H1 (cell line): ENCODE measurements at regions not wholly inside any gene's neighbourhood (a gene's known extent, or its start where the extent isn't known, plus 50 kb on each side); places are given as distances from the start of the nearest gene placed in this dataset.

Experiments used
- KDM5A ChIP-seq: fragments of 200-600 bp; IDR thresholded peaks from 2 replicates; pipeline ENCODE4 v1.7.1; 2012; ENCODE audit warnings: mild to moderate bottlenecking, low read length, inconsistent platforms, mixed read lengths
- TAF1 ChIP-seq: IDR thresholded peaks from 2 replicates; pipeline ENCODE4 v1.6.1; 2011; ENCODE audit warnings: mild to moderate bottlenecking, low read depth, low read length
- TF ChIP-seq, protein P1 (sequence below): IDR thresholded peaks from 2 replicates; pipeline ENCODE4 v1.6.1; 2011; ENCODE audit warnings: low read length, improper control_type of control experiment
- TF ChIP-seq, protein P2 (sequence below): IDR thresholded peaks from 2 replicates; pipeline ENCODE4 v1.6.1; 2011; ENCODE audit warnings: low read depth, mild to moderate bottlenecking, low read length; ENCODE audit not compliant: insufficient read depth

DNA sequence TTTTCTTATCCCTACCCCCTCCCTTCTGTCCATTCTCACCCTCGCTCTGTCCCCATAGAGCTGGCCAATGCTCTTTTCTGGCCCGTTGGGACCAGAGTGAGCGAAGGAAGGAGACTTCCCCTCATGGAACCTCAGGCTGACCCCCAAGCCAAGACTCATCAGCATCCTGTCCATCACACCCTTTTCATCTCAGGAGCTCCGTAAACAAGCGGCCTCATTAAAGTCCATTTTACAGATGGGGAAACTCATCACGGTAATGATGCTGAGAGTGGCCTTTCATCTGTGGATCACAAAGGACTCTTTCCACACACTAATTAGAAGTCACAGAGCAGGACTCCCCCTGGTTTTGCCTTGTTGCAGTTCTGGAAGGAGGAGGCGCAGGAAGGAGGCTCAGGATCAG lies 67.4 kb upstream of the SLC34A2 start:
- TF ChIP-seq, protein P1, sequence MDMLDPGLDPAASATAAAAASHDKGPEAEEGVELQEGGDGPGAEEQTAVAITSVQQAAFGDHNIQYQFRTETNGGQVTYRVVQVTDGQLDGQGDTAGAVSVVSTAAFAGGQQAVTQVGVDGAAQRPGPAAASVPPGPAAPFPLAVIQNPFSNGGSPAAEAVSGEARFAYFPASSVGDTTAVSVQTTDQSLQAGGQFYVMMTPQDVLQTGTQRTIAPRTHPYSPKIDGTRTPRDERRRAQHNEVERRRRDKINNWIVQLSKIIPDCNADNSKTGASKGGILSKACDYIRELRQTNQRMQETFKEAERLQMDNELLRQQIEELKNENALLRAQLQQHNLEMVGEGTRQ: no peak
- TF ChIP-seq KDM5A (no peak), TAF1 (no peak)
- TF ChIP-seq, protein P2, sequence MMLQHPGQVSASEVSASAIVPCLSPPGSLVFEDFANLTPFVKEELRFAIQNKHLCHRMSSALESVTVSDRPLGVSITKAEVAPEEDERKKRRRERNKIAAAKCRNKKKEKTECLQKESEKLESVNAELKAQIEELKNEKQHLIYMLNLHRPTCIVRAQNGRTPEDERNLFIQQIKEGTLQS: no peak
